ENCODE measurements at regions not wholly inside any gene's neighbourhood (a gene's known extent, or its start where the extent isn't known, plus 50 kb on each side); places are given as distances from the start of the nearest gene placed in this dataset.

DNA sequence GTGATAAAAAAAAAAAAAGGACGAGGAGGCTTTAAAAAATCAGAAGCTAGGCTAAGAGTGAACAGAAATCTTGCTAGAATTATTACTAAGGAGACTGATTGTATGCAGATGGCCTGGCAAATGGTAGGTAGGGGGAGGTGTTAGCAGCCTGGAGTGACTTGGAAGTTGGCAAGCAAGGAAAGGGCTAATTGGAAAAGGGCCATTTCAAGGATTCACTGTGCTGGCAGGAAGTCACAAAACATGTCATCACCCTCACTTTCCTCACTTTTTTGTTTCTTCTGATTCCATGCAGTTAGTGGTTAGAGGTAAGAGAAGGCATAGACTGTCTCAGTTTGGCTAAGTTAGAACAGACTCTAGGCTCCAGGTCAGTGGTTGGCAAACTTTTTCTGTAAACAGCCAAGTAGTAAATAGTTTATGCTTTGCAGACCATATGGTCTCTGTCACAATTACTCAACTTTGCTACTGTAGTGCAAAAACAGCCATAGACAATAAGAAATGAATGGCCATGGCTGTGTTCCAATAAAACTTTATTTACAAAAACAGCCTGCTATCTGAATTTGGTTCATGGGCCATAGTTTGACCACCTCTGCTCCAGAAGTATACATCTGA, 646.5 kb upstream of the ACTRT1 start:
- Histone ChIP-seq H3K4me1 (ENCODE audit: control insufficient read depth, extremely low read depth, insufficient read depth, low read length) (no peaks in the 10 kb centered on the region), H3K9ac (ENCODE audit: control insufficient read depth, extremely low read depth, insufficient read depth, low read length) (no peak overlapping the region), H3K27ac (ENCODE audit: control insufficient read depth, insufficient read depth, low read length) (no peak overlapping the region), H2AFZ (ENCODE audit: control insufficient read depth, low read length) (no peak overlapping the region), H3K9me1 (ENCODE audit: control insufficient read depth, extremely low read depth, insufficient read depth, low read length) (no peaks in the 10 kb centered on the region), H3K36me3 (ENCODE audit: control insufficient read depth in 2 of 2, extremely low read depth in 1 of 2, insufficient read depth in 2 of 2, low read length in 2 of 2) (no peaks in the 10 kb centered on the region), H3K79me2 (ENCODE audit: control insufficient read depth, insufficient read depth, low read length) (no peaks in the 10 kb centered on the region), H3K4me3 (ENCODE audit: control insufficient read depth in 2 of 3, extremely low read depth in 1 of 3, insufficient read depth in 2 of 3, low read depth in 1 of 3, low read length in 3 of 3) (no peak overlapping the region), H3K4me2 (ENCODE audit: control insufficient read depth, extremely low read depth, insufficient read depth, low read depth, low read length) (no peak overlapping the region), H3K9me3 (ENCODE audit: control insufficient read depth, low read depth, low read length) (no peaks in the 10 kb centered on the region), H4K20me1 (ENCODE audit: control insufficient read depth, extremely low read depth, insufficient read depth, low read length) (no peaks in the 10 kb centered on the region), H3K27me3 (ENCODE audit: control insufficient read depth, extremely low read depth, insufficient read depth, low read length) (no peaks in the 10 kb centered on the region)
- no peak for TF ChIP-seq CTCF (optimal IDR thresholded peaks at IDR 0.05 in 1 of 3, IDR thresholded peaks at IDR 0.05 in 1 of 3, conservative IDR thresholded peaks at IDR 0.05 in 1 of 3; ENCODE audit: extremely low read depth in 1 of 3, insufficient read depth in 2 of 3, low read length in 3 of 3)
- TF ChIP-seq EZH2 (IDR thresholded peaks at IDR 0.05; ENCODE audit: low read length) = no peak
- FAIRE-seq = no peak
- no peak for DNase-seq (ENCODE audit: low read depth, low spot score)
- dilution Hi-C loops (cut with MboI; ENCODE audit: extremely low pct_ligation_motif_present, low sequenced_read_pairs) = no loop called here

GRCh38 chrX:128691872-128692271, 639.7 kb upstream of the ACTRT1 start:
- Histone ChIP-seq H3K9ac (ENCODE audit: control insufficient read depth, extremely low read depth, insufficient read depth, low read length) (no peak overlapping the region), H3K27ac (ENCODE audit: control insufficient read depth, insufficient read depth, low read length) (no peak overlapping the region), H3K4me1 (ENCODE audit: control insufficient read depth, extremely low read depth, insufficient read depth, low read length) (no peaks in the 10 kb centered on the region), H3K27me3 (ENCODE audit: control insufficient read depth, extremely low read depth, insufficient read depth, low read length) (no peaks in the 10 kb centered on the region), H4K20me1 (ENCODE audit: control insufficient read depth, extremely low read depth, insufficient read depth, low read length) (no peaks in the 10 kb centered on the region), H3K36me3 (ENCODE audit: control insufficient read depth in 2 of 2, extremely low read depth in 1 of 2, insufficient read depth in 2 of 2, low read length in 2 of 2) (no peaks in the 10 kb centered on the region), H3K4me3 (ENCODE audit: control insufficient read depth in 2 of 3, extremely low read depth in 1 of 3, insufficient read depth in 2 of 3, low read depth in 1 of 3, low read length in 3 of 3) (no peak overlapping the region), H3K79me2 (ENCODE audit: control insufficient read depth, insufficient read depth, low read length) (no peaks in the 10 kb centered on the region), H3K9me3 (ENCODE audit: control insufficient read depth, low read depth, low read length) (no peaks in the 10 kb centered on the region), H2AFZ (ENCODE audit: control insufficient read depth, low read length) (no peak overlapping the region), H3K9me1 (ENCODE audit: control insufficient read depth, extremely low read depth, insufficient read depth, low read length) (no peaks in the 10 kb centered on the region), H3K4me2 (ENCODE audit: control insufficient read depth, extremely low read depth, insufficient read depth, low read depth, low read length) (no peak overlapping the region)
- dilution Hi-C loops (cut with MboI; ENCODE audit: extremely low pct_ligation_motif_present, low sequenced_read_pairs) = no loop called here
- DNase-seq (ENCODE audit: low read depth, low spot score) (no peak), FAIRE-seq (no peak)
- TF ChIP-seq EZH2 (IDR thresholded peaks at IDR 0.05; ENCODE audit: low read length) (no peak), CTCF (optimal IDR thresholded peaks at IDR 0.05 in 1 of 3, IDR thresholded peaks at IDR 0.05 in 1 of 3, conservative IDR thresholded peaks at IDR 0.05 in 1 of 3; ENCODE audit: extremely low read depth in 1 of 3, insufficient read depth in 2 of 3, low read length in 3 of 3) (no peak)

Measured in keratinocyte (primary cell).